ENCODE measurements at regions not wholly inside any gene's neighbourhood (a gene's known extent, or its start where the extent isn't known, plus 50 kb on each side); places are given as distances from the start of the nearest gene placed in this dataset.

DNA sequence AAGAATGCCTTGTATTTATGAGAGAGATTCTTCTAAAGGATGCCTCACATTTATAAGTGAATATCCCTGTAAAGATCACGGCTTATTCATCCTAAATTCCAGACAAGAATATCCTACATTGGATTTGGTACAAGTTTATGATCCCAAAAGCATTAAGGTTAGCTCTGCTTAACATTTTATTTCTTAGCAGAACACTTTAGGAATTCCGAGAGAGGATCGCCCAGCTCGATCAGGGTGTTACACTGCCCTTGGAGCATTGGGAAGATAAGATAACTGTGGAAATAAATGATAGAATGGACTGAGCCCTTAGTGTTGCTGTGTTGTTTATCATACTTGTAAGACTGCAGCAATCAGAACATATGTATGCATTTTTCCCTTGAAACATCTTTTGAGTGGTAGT is 223.0 kb upstream of the CDIN1 start:
- no peak for DNase-seq (ENCODE audit: low read depth, low spot score)
- H3K4me3 ChIP-seq (ENCODE audit: low read depth, low read length), result no peak overlapping the region
- TF ChIP-seq, protein P1, sequence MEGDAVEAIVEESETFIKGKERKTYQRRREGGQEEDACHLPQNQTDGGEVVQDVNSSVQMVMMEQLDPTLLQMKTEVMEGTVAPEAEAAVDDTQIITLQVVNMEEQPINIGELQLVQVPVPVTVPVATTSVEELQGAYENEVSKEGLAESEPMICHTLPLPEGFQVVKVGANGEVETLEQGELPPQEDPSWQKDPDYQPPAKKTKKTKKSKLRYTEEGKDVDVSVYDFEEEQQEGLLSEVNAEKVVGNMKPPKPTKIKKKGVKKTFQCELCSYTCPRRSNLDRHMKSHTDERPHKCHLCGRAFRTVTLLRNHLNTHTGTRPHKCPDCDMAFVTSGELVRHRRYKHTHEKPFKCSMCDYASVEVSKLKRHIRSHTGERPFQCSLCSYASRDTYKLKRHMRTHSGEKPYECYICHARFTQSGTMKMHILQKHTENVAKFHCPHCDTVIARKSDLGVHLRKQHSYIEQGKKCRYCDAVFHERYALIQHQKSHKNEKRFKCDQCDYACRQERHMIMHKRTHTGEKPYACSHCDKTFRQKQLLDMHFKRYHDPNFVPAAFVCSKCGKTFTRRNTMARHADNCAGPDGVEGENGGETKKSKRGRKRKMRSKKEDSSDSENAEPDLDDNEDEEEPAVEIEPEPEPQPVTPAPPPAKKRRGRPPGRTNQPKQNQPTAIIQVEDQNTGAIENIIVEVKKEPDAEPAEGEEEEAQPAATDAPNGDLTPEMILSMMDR (IDR thresholded peaks at IDR 0.05; ENCODE audit: insufficient read depth, low read length, missing control alignments), result no peak
- ChIA-PET CTCF (interaction anchor here (1.7 kb wide), 1 partner anchor 605 kb away, joined by 5 read pairs; no protein-coding TSS in a partner anchor), POLR2A (interaction anchor here (0.5 to 0.9 kb wide), 2 partner anchors 72 kb away, joined by 3 to 4 read pairs; no protein-coding TSS in a partner anchor)

GRCh38 chr15:36356978-36357601 is 222.3 kb upstream of the CDIN1 start:
- no peak overlapping the region for H3K4me3 ChIP-seq (ENCODE audit: low read depth, low read length)
- CTCF ChIA-PET, result interaction anchor here (1.1 to 1.7 kb wide), 3 partner anchors 10 to 777 kb away, joined by 3 to 5 read pairs (median 4); no protein-coding TSS in a partner anchor
- DNase-seq (ENCODE audit: low read depth, low spot score), result peak; percentile 71
- POLR2A ChIA-PET, result interaction anchor here (0.9 to 1.5 kb wide), 3 partner anchors 14 to 71 kb away, joined by 4 to 6 read pairs (median 4); no protein-coding TSS in a partner anchor
- TF ChIP-seq, protein P1 (IDR thresholded peaks at IDR 0.05; ENCODE audit: insufficient read depth, low read length, missing control alignments), result no peak

DNA sequence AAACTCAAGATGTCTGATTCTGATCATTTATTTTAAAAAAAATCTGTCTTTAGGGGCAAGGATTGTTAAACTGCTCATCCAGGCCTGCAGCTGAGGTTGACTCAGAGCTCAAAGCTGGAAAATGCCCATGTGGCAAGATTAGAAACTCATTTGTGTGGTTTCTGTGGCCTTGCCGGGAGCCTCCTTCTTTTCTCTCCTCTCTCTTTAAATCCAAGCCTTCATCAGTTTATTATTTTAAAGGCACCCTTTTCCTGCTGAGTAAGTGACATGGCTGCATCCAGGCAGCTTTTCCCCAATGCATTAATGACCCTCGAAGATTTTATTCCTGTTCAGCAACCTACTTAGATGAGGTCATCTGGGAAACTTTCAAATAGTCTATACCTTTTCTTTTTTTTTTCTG is 221.3 kb upstream of the CDIN1 start:
- TF ChIP-seq, protein P1 (IDR thresholded peaks at IDR 0.05; ENCODE audit: insufficient read depth, low read length, missing control alignments), result no peak
- H3K4me3 ChIP-seq (ENCODE audit: low read depth, low read length), result no peak overlapping the region
- ChIA-PET POLR2A (interaction anchor here (1.2 to 1.5 kb wide), 2 partner anchors 13 to 27 kb away, joined by 4 to 6 read pairs; no protein-coding TSS in a partner anchor), CTCF (interaction anchor here (0.6 to 1.5 kb wide), 6 partner anchors 10 to 776 kb away, joined by 3 to 6 read pairs (median 3); no protein-coding TSS in a partner anchor)
- DNase-seq (ENCODE audit: low read depth, low spot score), result no peak

DNA sequence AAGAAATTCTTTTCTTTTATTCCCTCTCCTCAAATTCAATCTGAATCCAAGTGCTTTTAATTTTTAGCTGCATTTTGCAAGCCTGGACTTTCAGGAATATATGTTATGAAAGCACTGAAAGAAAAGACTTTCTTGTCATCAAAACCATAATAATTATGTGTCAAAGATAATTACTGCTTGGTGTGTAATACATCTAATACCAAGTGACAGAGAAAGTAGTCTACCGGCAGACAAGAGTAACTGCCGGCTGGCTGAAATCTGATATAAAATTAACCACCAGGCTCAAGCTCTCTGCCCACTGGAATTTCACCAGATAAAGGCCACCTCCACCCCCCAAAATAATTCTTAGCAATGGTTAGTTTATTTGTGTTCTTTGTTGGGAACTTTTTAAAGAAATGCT is 220.9 kb upstream of the CDIN1 start:
- ChIA-PET CTCF (interaction anchor here (0.6 to 1.5 kb wide), 5 partner anchors 10 to 776 kb away, joined by 3 to 6 read pairs (median 3); no protein-coding TSS in a partner anchor), POLR2A (interaction anchor here (1.5 kb wide), 1 partner anchor 12 kb away, joined by 6 read pairs; no protein-coding TSS in a partner anchor)
- DNase-seq (ENCODE audit: low read depth, low spot score), result no peak
- TF ChIP-seq, protein P1 (IDR thresholded peaks at IDR 0.05; ENCODE audit: insufficient read depth, low read length, missing control alignments), result no peak
- no peak overlapping the region for H3K4me3 ChIP-seq (ENCODE audit: low read depth, low read length)

- ChIA-PET CTCF (interaction anchor here (1.0 to 1.5 kb wide), 2 partner anchors 9 to 608 kb away, joined by 3 to 6 read pairs; no protein-coding TSS in a partner anchor), POLR2A (no interaction called here)
- DNase-seq (ENCODE audit: low read depth, low spot score), result no peak
- TF ChIP-seq, protein P1 (IDR thresholded peaks at IDR 0.05; ENCODE audit: insufficient read depth, low read length, missing control alignments), result no peak
- H3K4me3 ChIP-seq (ENCODE audit: low read depth, low read length), result no peak overlapping the region
Observed at GRCh38 chr15:36359286-36359685, 220.1 kb upstream of the CDIN1 start.

GRCh38 chr15:36361351-36361870 is 218.0 kb upstream of the CDIN1 start:
- TF ChIP-seq, protein P1 (IDR thresholded peaks at IDR 0.05; ENCODE audit: insufficient read depth, low read length, missing control alignments), result no peak
- ChIA-PET CTCF (no interaction called here), POLR2A (no interaction called here)
- H3K4me3 ChIP-seq (ENCODE audit: low read depth, low read length), result no peak overlapping the region
- DNase-seq (ENCODE audit: low read depth, low spot score), result no peak

All from AG04449 (cell line).